OCI-LY1 (cell line): ENCODE measurements at regions not wholly inside any gene's neighbourhood (a gene's known extent, or its start where the extent isn't known, plus 50 kb on each side); places are given as distances from the start of the nearest gene placed in this dataset.
"Not testable (repeated sequence)": the region's sequence is repeated elsewhere in the genome, so short reads cannot be mapped to it uniquely, and the experiment has no call there.

ENCODE experiments used
- H2AFZ ChIP-seq: fragments of 200-600 bp; sonication (generic), shearing (Covaris generic); 2 replicates; pipeline ENCODE4 v1.6.0; 2014; ENCODE audit warnings: antibody characterized with exemption, mild to moderate bottlenecking, low read length
- H3F3A ChIP-seq: fragments of 200-600 bp; sonication (generic), shearing (Covaris generic); 2 replicates; pipeline ENCODE4 v1.6.0; 2014; ENCODE audit warnings: mild to moderate bottlenecking, antibody characterized with exemption, low read length, moderate library complexity; ENCODE audit not compliant: insufficient read depth
- H3K27ac ChIP-seq: fragments of 200-600 bp; sonication (generic); 2 replicates; pipeline ENCODE4 v1.5.1; 2014; ENCODE audit warnings: low read length, mixed run types, mild to moderate bottlenecking, low read depth; ENCODE audit not compliant: poor library complexity, severe bottlenecking
- H3K27me3 ChIP-seq: fragments of 200-600 bp; sonication (generic); 2 replicates; pipeline ENCODE4 v1.6.0; 2014; ENCODE audit warnings: antibody characterized with exemption, mild to moderate bottlenecking, low read length, moderate library complexity; ENCODE audit not compliant: insufficient read depth
- H3K36me3 ChIP-seq: fragments of 200-600 bp; sonication (generic); 2 replicates; pipeline ENCODE4 v1.6.1; 2014; ENCODE audit warnings: mild to moderate bottlenecking, antibody characterized with exemption, low read length, moderate library complexity, mixed read lengths; ENCODE audit not compliant: insufficient read depth
- H3K4me1 ChIP-seq: fragments of 200-600 bp; sonication (generic); 2 replicates; pipeline ENCODE4 v1.5.1; 2014; ENCODE audit warnings: mild to moderate bottlenecking, low read length, moderate library complexity; ENCODE audit not compliant: insufficient read depth, severe bottlenecking
- H3K4me2 ChIP-seq: fragments of 200-600 bp; sonication (generic), shearing (Covaris generic); 2 replicates; pipeline ENCODE4 v1.6.1; 2014; ENCODE audit warnings: low read length
- H3K4me3 ChIP-seq: fragments of 200-600 bp; sonication (generic); 2 replicates; pipeline ENCODE4 v1.5.1; 2014; ENCODE audit warnings: low read length, low read depth, mild to moderate bottlenecking, mixed read lengths; ENCODE audit not compliant: poor library complexity, severe bottlenecking
- H3K79me2 ChIP-seq: fragments of 200-600 bp; shearing (Covaris generic); 2 replicates; pipeline ENCODE4 v1.6.1; 2016; ENCODE audit warnings: mixed run types, low read length, mixed read lengths; ENCODE audit not compliant: insufficient read depth
- H3K9ac ChIP-seq: fragments of 200-600 bp; sonication (generic), shearing (Covaris generic); 2 replicates; pipeline ENCODE4 v1.6.1; 2014; ENCODE audit warnings: mild to moderate bottlenecking, low read length, mixed read lengths
- H3K9me2 ChIP-seq: fragments of 200-600 bp; sonication (generic), shearing (Covaris generic); 2 replicates; pipeline ENCODE4 v1.6.1; 2014; ENCODE audit warnings: low read depth, mild to moderate bottlenecking, low read length, mixed read lengths
- H3K9me3 ChIP-seq: fragments of 200-600 bp; shearing (Covaris generic); 2 replicates; pipeline ENCODE4 v1.6.1; 2014; ENCODE audit warnings: low read length, mixed read lengths
- H4K20me1 ChIP-seq: fragments of 200-600 bp; sonication (generic), shearing (Covaris generic); 2 replicates; pipeline ENCODE4 v1.6.0; 2016; ENCODE audit warnings: mild to moderate bottlenecking, low read length; ENCODE audit not compliant: insufficient read depth
- CTCF ChIP-seq: fragments of 200-600 bp; sonication (generic), shearing (Covaris generic); IDR thresholded peaks from 2 replicates; pipeline ENCODE4 v1.5.1; 2017; ENCODE audit warnings: mild to moderate bottlenecking, antibody characterized with exemption, low read length, moderate library complexity, mixed read lengths
- EZH2 ChIP-seq: fragments of 200-600 bp; sonication (generic), shearing (Covaris generic); IDR thresholded peaks from 2 replicates; pipeline ENCODE4 v1.8.0; 2017; ENCODE audit warnings: borderline replicate concordance, mixed run types, mild to moderate bottlenecking, antibody characterized with exemption, low read length, moderate library complexity, mixed read lengths

GRCh38 chr9:24007185-24007584 lies 181.1 kb upstream of the ELAVL2 start:
- Histone ChIP-seq H4K20me1 (no peaks in the 10 kb centered on the region), H3K4me2 (no peak overlapping the region), H3K9me3 (no peaks in the 10 kb centered on the region), H3F3A (no peaks in the 10 kb centered on the region), H3K79me2 (no peaks in the 10 kb centered on the region), H3K36me3 (no peaks in the 10 kb centered on the region), H3K4me1 (no peaks in the 10 kb centered on the region), H3K9ac (no peak overlapping the region), H3K9me2 (no peaks in the 10 kb centered on the region), H3K4me3 (no peak overlapping the region), H2AFZ (no peak overlapping the region), H3K27ac (no peak overlapping the region), H3K27me3 (no peaks in the 10 kb centered on the region)
- TF ChIP-seq CTCF (no peak), EZH2 (no peak)

- not testable (repeated sequence) for H3F3A ChIP-seq, H3K36me3 ChIP-seq, H3K4me1 ChIP-seq, H2AFZ ChIP-seq, H3K79me2 ChIP-seq, H3K9me3 ChIP-seq, H3K9ac ChIP-seq, H3K9me2 ChIP-seq, H3K4me2 ChIP-seq, H4K20me1 ChIP-seq, H3K27ac ChIP-seq, H3K4me3 ChIP-seq, H3K27me3 ChIP-seq
Observed at GRCh38 chr9:23991874-23992273, 165.8 kb upstream of the ELAVL2 start.

GRCh38 chr9:23979491-23979890 lies 153.5 kb upstream of the ELAVL2 start:
- H3K4me1 ChIP-seq = no peaks in the 10 kb centered on the region
- no peaks in the 10 kb centered on the region for H4K20me1 ChIP-seq
- no peak overlapping the region for H3K27ac ChIP-seq
- TF ChIP-seq CTCF (no peak), EZH2 (no peak)
- H3K4me2 ChIP-seq = no peak overlapping the region
- H3K9me3 ChIP-seq = no peaks in the 10 kb centered on the region
- H3K36me3 ChIP-seq = no peaks in the 10 kb centered on the region
- H3F3A ChIP-seq = no peaks in the 10 kb centered on the region
- H2AFZ ChIP-seq = no peak overlapping the region
- no peak overlapping the region for H3K4me3 ChIP-seq
- H3K9ac ChIP-seq = no peak overlapping the region
- no peaks in the 10 kb centered on the region for H3K9me2 ChIP-seq
- no peaks in the 10 kb centered on the region for H3K27me3 ChIP-seq
- H3K79me2 ChIP-seq = no peaks in the 10 kb centered on the region

- Histone ChIP-seq H3K27me3 (no peaks in the 10 kb centered on the region), H3K4me3 (no peak overlapping the region), H3K9me3 (no peaks in the 10 kb centered on the region), H3K79me2 (no peaks in the 10 kb centered on the region), H3K36me3 (no peaks in the 10 kb centered on the region), H4K20me1 (no peaks in the 10 kb centered on the region), H3K27ac (no peak overlapping the region), H3K9ac (no peak overlapping the region), H3F3A (no peaks in the 10 kb centered on the region), H3K4me2 (no peak overlapping the region), H2AFZ (no peak overlapping the region), H3K9me2 (no peaks in the 10 kb centered on the region), H3K4me1 (no peaks in the 10 kb centered on the region)
- no peak for TF ChIP-seq EZH2
- TF ChIP-seq CTCF = no peak
Observed at GRCh38 chr9:23962101-23962500, 136.1 kb upstream of the ELAVL2 start.
